ENCODE measurements at regions not wholly inside any gene's neighbourhood (a gene's known extent, or its start where the extent isn't known, plus 50 kb on each side); places are given as distances from the start of the nearest gene placed in this dataset.

DNA sequence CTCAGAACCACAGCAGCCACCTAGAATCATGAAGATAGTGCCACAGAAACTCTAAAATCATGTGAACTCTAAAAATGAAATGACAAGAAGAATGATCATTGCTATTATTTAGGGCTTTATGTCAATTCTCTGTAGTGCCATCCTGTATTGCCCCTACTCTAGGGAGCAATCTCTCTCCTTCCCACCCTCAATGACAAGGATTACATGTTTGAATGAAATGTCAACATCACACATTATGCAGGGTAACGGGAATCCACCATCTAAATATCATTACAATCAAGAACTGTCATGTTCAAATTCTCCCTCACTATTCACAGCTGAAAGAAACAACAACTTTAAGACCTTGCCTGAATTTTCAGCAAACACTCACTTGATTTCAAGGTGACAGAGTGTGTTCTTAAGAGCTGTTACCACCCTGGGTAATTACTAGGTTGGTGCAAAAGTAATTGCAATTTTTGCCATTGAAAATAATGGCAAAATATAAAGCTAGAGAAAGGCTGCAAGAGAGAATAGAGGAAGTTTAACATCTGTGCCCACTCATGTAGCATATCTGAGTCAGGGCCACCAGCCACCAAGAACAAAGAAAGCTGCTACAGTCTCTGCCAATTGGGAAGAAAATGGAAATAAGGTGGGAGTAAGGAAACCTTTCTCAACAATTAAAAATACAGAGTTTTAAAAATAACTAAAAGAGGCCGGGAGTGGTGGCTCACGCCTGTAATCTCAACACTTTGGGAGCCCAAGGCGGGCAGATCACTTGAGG lies 112.8 kb upstream of the PSMD7 start:
- no peak overlapping the region for H3K4me3 ChIP-seq (ENCODE audit: low read depth, low read length)
- TF ChIP-seq, protein P1, sequence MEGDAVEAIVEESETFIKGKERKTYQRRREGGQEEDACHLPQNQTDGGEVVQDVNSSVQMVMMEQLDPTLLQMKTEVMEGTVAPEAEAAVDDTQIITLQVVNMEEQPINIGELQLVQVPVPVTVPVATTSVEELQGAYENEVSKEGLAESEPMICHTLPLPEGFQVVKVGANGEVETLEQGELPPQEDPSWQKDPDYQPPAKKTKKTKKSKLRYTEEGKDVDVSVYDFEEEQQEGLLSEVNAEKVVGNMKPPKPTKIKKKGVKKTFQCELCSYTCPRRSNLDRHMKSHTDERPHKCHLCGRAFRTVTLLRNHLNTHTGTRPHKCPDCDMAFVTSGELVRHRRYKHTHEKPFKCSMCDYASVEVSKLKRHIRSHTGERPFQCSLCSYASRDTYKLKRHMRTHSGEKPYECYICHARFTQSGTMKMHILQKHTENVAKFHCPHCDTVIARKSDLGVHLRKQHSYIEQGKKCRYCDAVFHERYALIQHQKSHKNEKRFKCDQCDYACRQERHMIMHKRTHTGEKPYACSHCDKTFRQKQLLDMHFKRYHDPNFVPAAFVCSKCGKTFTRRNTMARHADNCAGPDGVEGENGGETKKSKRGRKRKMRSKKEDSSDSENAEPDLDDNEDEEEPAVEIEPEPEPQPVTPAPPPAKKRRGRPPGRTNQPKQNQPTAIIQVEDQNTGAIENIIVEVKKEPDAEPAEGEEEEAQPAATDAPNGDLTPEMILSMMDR (IDR thresholded peaks at IDR 0.05; ENCODE audit: low read depth, low read length) = no peak

- H3K4me3 ChIP-seq (ENCODE audit: low read depth, low read length) = no peak overlapping the region
- TF ChIP-seq, protein P1 (IDR thresholded peaks at IDR 0.05; ENCODE audit: low read depth, low read length) = no peak
Observed at GRCh38 chr16:74169687-74170376, 126.8 kb upstream of the PSMD7 start.

- H3K4me3 ChIP-seq (ENCODE audit: low read depth, low read length) = no peak overlapping the region
- TF ChIP-seq, protein P1 (IDR thresholded peaks at IDR 0.05; ENCODE audit: low read depth, low read length) = no peak
Observed at GRCh38 chr16:74169066-74169465, 127.5 kb upstream of the PSMD7 start.

DNA sequence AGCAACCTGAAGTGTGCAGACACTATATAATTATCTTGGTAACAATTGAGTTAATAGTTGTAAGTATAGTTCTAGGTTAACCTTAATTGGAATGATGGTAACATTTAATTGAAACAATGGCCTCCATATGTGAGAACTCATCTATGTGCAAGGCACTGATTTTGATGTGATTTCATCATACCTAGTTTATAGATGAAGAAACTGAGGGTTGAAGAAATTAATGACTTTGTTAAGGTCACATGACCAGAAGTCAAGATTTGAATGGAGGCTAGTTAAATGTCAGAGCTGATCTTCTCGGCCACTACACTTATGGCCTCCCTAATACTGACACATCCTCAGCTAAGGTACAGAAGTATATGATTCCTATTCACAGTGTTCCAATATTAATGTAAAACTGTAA lies 128.2 kb upstream of the PSMD7 start:
- TF ChIP-seq, protein P1 (IDR thresholded peaks at IDR 0.05; ENCODE audit: low read depth, low read length) = no peak
- no peak overlapping the region for H3K4me3 ChIP-seq (ENCODE audit: low read depth, low read length)

DNA sequence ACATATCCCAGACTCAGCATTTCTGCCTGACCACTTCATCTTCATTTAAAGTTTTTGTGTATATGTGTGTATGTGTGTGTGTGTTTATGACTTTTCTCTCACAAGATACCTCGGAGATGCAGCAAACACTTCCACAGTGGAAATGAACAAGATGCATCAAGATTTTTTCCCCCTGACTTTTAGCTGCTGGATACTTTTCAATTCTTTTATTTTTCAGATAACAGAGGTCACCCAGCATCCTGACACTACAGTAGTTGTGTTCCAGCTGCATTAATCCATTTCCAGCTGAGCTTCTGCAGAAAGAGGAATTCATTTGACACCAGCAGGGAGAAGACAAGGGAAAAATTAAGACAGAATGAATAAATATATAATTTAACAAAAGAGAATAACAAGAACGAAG lies 130.2 kb upstream of the PSMD7 start:
- no peak overlapping the region for H3K4me3 ChIP-seq (ENCODE audit: low read depth, low read length)
- TF ChIP-seq, protein P1 (IDR thresholded peaks at IDR 0.05; ENCODE audit: low read depth, low read length) = no peak

DNA sequence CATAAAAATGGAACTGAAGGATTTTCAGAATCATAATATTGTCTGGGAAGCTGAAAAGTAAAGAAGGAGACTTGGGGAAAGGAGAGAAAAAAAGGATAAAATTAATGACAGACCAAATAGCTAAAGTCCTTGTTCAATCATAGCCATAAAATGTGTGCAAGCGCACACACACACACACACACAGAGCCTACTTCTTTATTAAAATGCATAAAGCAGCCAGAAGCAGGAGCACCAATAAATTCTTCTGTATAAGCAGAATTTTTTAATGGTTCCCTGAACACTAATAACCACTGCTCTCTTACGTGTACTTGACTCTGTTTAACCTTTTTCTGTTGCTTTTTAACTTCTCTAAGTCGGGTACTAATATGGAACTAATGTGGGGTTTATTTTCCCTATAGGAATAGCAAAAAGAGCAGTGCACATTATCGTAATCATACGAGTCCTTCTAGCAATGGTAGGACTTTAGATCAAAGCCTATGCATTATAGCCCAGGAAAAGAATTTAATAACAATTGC lies 131.0 kb upstream of the PSMD7 start:
- TF ChIP-seq, protein P1 (IDR thresholded peaks at IDR 0.05; ENCODE audit: low read depth, low read length) = no peak
- H3K4me3 ChIP-seq (ENCODE audit: low read depth, low read length) = no peak overlapping the region

DNA sequence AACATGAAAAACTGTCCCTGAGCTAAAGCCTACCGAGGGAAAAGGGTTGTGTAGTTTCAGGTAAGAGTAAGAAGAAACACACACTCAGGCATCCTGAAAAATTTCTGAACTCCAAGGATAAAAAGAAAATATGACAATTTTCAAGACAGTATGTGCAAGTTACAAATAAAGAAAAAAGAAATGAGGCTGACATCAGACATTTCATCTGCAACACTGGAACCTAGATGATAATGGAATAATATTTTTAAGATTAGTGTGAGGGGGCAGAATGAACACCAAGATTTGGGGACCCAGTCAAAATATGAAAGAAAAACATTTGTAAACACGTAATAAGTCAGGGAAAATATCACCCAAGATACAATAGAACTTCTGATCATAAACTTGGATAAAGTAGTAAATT lies 135.9 kb upstream of the PSMD7 start:
- TF ChIP-seq, protein P1 (IDR thresholded peaks at IDR 0.05; ENCODE audit: low read depth, low read length) = no peak
- no peak overlapping the region for H3K4me3 ChIP-seq (ENCODE audit: low read depth, low read length)

Measured in WI38 (cell line).